Pancreas (tissue), 10 donors: ENCODE measurements at regions not wholly inside any gene's neighbourhood (a gene's known extent, or its start where the extent isn't known, plus 50 kb on each side); places are given as distances from the start of the nearest gene placed in this dataset.

ENCODE experiments used
- ATAC-seq, 4 donors: fragments of 200-7000 bp; cut with Tn5 transposase; one replicate each; pipeline versions ENCODE4 v1.8.0 to v1.9.1; 2020; ENCODE audit warnings: mild to moderate bottlenecking in 4 of 4, moderate library complexity in 4 of 4
- DNase-seq, 6 donors: peaks; one replicate each; pipeline ENCODE4 v3.0.0-alpha.2; 2020
- FAIRE-seq: peaks from 2 replicates; lab custom pipeline; 2012; peaks lifted over from hg19 to GRCh38; lab: Jason Lieb, UNC
- H3K27ac ChIP-seq, 4 donors: fragments of 200-600 bp; sonication (generic); 1 replicate in 3 of 4; 2 replicates in 1 of 4; pipeline versions ENCODE4 v1.5.0 to v1.8.0; 2020
- H3K27me3 ChIP-seq, 4 donors: fragments of 200-600 bp; one replicate each; pipeline ENCODE4 v1.8.0; 2021
- H3K36me3 ChIP-seq, 3 donors: fragments of 200-600 bp; sonication (generic) in 1 of 3; one replicate each; pipeline versions ENCODE4 v1.5.0 to v1.8.0; 2020 to 2021
- H3K4me1 ChIP-seq, 3 donors: fragments of 200-600 bp; one replicate each; pipeline ENCODE4 v1.8.0; 2021
- H3K4me3 ChIP-seq, 4 donors: fragments of 200-600 bp; sonication (generic) in 2 of 4; one replicate each; pipeline versions ENCODE4 v1.5.0 to v1.8.0; 2020 to 2021
- H3K9me3 ChIP-seq, 4 donors: fragments of 200-600 bp; one replicate each; pipeline ENCODE4 v1.8.0; 2021
- CTCF ChIP-seq, 4 donors: fragments of 200-600 bp; sonication (generic) in 3 of 4; IDR thresholded peaks; one replicate each; pipeline versions ENCODE4 v1.5.0 to v1.8.0; 2021; ENCODE audit warnings: antibody characterized with exemption in 4 of 4
- WGBS, 2 donors: extraction: QIAGEN DNeasy Blood & Tissue Kit; methylation state at CpG; one replicate each; pipeline ENCODE4 v1.1.7; 2013; 5-methylcytosine and 5-hydroxymethylcytosine counted together
- intact Hi-C, 3 donors: fragments of 100-400 bp; cut with DNase I; formaldehyde crosslinking; loops; one replicate each; pipeline versions ENCODE4 v1.11.1 to v1.14.2; 2022
- donor health status: healthy with polysubstance abuse.
- donor health status: DM: no; HTN: no; CAD: no; lungs with moderate emphysema.
- donor health status: DM: no; HTN: no; CAD: no.
- donor health status: control.
- donor health status: control.
- donor health status: Bipolar disorder and iron deficiency.
- donor health status: DM: yes; HTN: yes; CAD: no.
- donor health status: DM: no; HTN: no; CAD: no.
- donor health status: DM: no; HTN: no; CAD: no.
- donor health status: DM: yes; HTN: yes; CAD: no.

- no peak for ATAC-seq
- Histone ChIP-seq H3K9me3 (no peaks in the 10 kb centered on the region), H3K27ac (no peak overlapping the region), H3K4me3 (no peak overlapping the region), H3K4me1 (no peaks in the 10 kb centered on the region), H3K27me3 (no peaks in the 10 kb centered on the region), H3K36me3 (no peaks in the 10 kb centered on the region)
- TF ChIP-seq CTCF (IDR thresholded peaks at IDR 0.05): no peak
- FAIRE-seq: no peak
- 23 to 64% methylated on average over 1 of the region's 1 CpG for WGBS, 2 donors
- no peak for DNase-seq
- intact Hi-C loops: no loop called here
Observed at GRCh38 chr22:27101288-27101687, 443.9 kb downstream of the MIAT start.

GRCh38 chr22:27104449-27104848 is 447.1 kb downstream of the MIAT start:
- Histone ChIP-seq H3K9me3 (no peaks in the 10 kb centered on the region), H3K27me3 (no peaks in the 10 kb centered on the region), H3K27ac (no peak overlapping the region), H3K4me1 (peaks cover 0 to 17% (median 0%) of the 10 kb centered on the region in 3 donors), H3K4me3 (no peak overlapping the region), H3K36me3 (no peaks in the 10 kb centered on the region)
- FAIRE-seq (no peak), DNase-seq (no peak), ATAC-seq (no peak)
- TF ChIP-seq CTCF (IDR thresholded peaks at IDR 0.05): no peak
- WGBS, 2 donors: 60 to 90% methylated on average over 3 of the region's 3 CpGs
- intact Hi-C loops: no loop called here

GRCh38 chr22:27105142-27106025 is 448.0 kb downstream of the MIAT start:
- peaks cover 0 to 22% (median 0%) of the 10 kb centered on the region in 3 donors for H3K4me1 ChIP-seq
- 77 to 84% methylated on average over 11 of the region's 11 CpGs for WGBS, 2 donors

GRCh38 chr22:27106985-27107384 is 449.6 kb downstream of the MIAT start:
- no peak for DNase-seq
- no peaks in the 10 kb centered on the region for H3K27me3 ChIP-seq
- H3K36me3 ChIP-seq: no peaks in the 10 kb centered on the region
- intact Hi-C loops: no loop called here
- no peak for TF ChIP-seq CTCF (IDR thresholded peaks at IDR 0.05)
- H3K4me3 ChIP-seq: no peak overlapping the region
- 91 to 93% methylated on average over 4 of the region's 4 CpGs for WGBS, 2 donors
- no peak for FAIRE-seq
- no peak for ATAC-seq
- H3K27ac ChIP-seq: peak overlapping the region in 1 of 4 donors; percentile 70
- no peaks in the 10 kb centered on the region for H3K9me3 ChIP-seq
- H3K4me1 ChIP-seq: peaks cover 0 to 29% (median 0%) of the 10 kb centered on the region in 3 donors

More at GRCh38 chr22:27105142-27106025, 448.0 kb downstream of the MIAT start:
- Histone ChIP-seq H3K27ac (no peak overlapping the region), H3K9me3 (no peaks in the 10 kb centered on the region), H3K27me3 (no peaks in the 10 kb centered on the region), H3K4me3 (no peak overlapping the region), H3K36me3 (no peaks in the 10 kb centered on the region)
- DNase-seq (no peak), FAIRE-seq (no peak), ATAC-seq (peak in 2 of 4 donors; percentile 16 to 53)
- no peak for TF ChIP-seq CTCF (IDR thresholded peaks at IDR 0.05)
- intact Hi-C loops: no loop called here

- H3K4me1 ChIP-seq: peaks cover 0 to 29% (median 0%) of the 10 kb centered on the region in 3 donors
- no peak overlapping the region for H3K4me3 ChIP-seq
- WGBS, 2 donors: 43 to 89% methylated on average over 2 of the region's 2 CpGs
- intact Hi-C loops: no loop called here
- H3K36me3 ChIP-seq: no peaks in the 10 kb centered on the region
- H3K9me3 ChIP-seq: no peaks in the 10 kb centered on the region
- TF ChIP-seq CTCF (IDR thresholded peaks at IDR 0.05): no peak
- no peak for ATAC-seq
- FAIRE-seq: no peak
- no peak for DNase-seq
- H3K27me3 ChIP-seq: no peaks in the 10 kb centered on the region
- H3K27ac ChIP-seq: peak overlapping the region in 1 of 4 donors; percentile 70
Observed at GRCh38 chr22:27107386-27107785, 450.0 kb downstream of the MIAT start.
